HEK293 (cell line): ENCODE measurements at regions not wholly inside any gene's neighbourhood (a gene's known extent, or its start where the extent isn't known, plus 50 kb on each side); places are given as distances from the start of the nearest gene placed in this dataset.

Experiments
- CTCF ChIA-PET: fragments of 350-600 bp; formaldehyde crosslinking; extraction: SDS; loops from one replicate; lab custom pipeline; 2021; ENCODE audit warnings: antibody characterized with exemption; lab: Yijun Ruan, JAX
- POLR2A ChIA-PET: fragments of 300-600 bp; formaldehyde crosslinking; extraction: SDS; loops from one replicate; lab custom pipeline; 2020; ENCODE audit warnings: antibody characterized with exemption, inconsistent platforms; lab: Yijun Ruan, JAX
- H3K27ac ChIP-seq: fragments of 200-500 bp; sonication (Bioruptor generic); 2 replicates; pipeline ENCODE4 v1.5.1; 2014; ENCODE audit warnings: low read depth, low read length, control low read depth, inconsistent platforms; ENCODE audit errors: extremely low read depth
- H3K36me3 ChIP-seq, 2 experiments: fragments of 200-500 bp in 1 of 2; sonication (Bioruptor generic) in 1 of 2; 1 replicate in 1 of 2; 2 replicates in 1 of 2; pipeline ENCODE4 v1.5.1; 2014 to 2017; ENCODE audit warnings: inconsistent platforms in 2 of 2, low read length in 2 of 2; ENCODE audit not compliant: control insufficient read depth in 2 of 2, insufficient read depth in 1 of 2
- H3K4me1 ChIP-seq: fragments of 200-500 bp; sonication (Bioruptor generic); 2 replicates; pipeline ENCODE4 v1.5.1; 2014; ENCODE audit warnings: mild to moderate bottlenecking, low read length, inconsistent platforms; ENCODE audit not compliant: control insufficient read depth, insufficient read depth
- H3K4me3 ChIP-seq: 2 replicates; pipeline ENCODE4 v1.5.1; 2011; ENCODE audit warnings: low read depth, mild to moderate bottlenecking, control low read depth, low read length, moderate library complexity
- H3K9me3 ChIP-seq: fragments of 200-500 bp; sonication (Bioruptor generic); 2 replicates; pipeline ENCODE4 v1.5.1; 2014; ENCODE audit warnings: low read depth, low read length, inconsistent platforms; ENCODE audit not compliant: control insufficient read depth, insufficient read depth
- MEIS1 ChIP-seq: sonication (generic); formaldehyde crosslinking; IDR thresholded peaks from 2 replicates; pipeline ENCODE4 v1.8.1; 2022; ENCODE audit warnings: missing genetic modification reagents, mild to moderate bottlenecking, borderline replicate concordance
- MYNN ChIP-seq: fragments of 450-650 bp; formaldehyde crosslinking; IDR thresholded peaks from 2 replicates; pipeline ENCODE4 v1.5.1; 2016; ENCODE audit warnings: missing biosample characterization, missing genetic modification characterization, borderline replicate concordance
- SCRT2 ChIP-seq: fragments of 450-650 bp; formaldehyde crosslinking; IDR thresholded peaks from 2 replicates; pipeline ENCODE4 v1.5.1; 2016; ENCODE audit warnings: missing biosample characterization, missing genetic modification characterization
- YY2 ChIP-seq: fragments of 450-650 bp; formaldehyde crosslinking; IDR thresholded peaks from 2 replicates; pipeline ENCODE4 v1.5.1; 2016; ENCODE audit warnings: missing biosample characterization, missing genetic modification characterization
- ZBTB11 ChIP-seq: fragments of 450-650 bp; formaldehyde crosslinking; conservative IDR thresholded peaks from 2 replicates; pipeline ENCODE4 v1.5.1; 2016; ENCODE audit warnings: low read depth, missing biosample characterization, missing genetic modification characterization
- ZBTB48 ChIP-seq: fragments of 450-650 bp; formaldehyde crosslinking; IDR thresholded peaks from 2 replicates; pipeline ENCODE4 v1.5.1; 2016; ENCODE audit warnings: missing biosample characterization, missing genetic modification characterization
- ZFHX2 ChIP-seq: fragments of 450-650 bp; formaldehyde crosslinking; conservative IDR thresholded peaks from 2 replicates; pipeline ENCODE4 v1.5.1; 2016; ENCODE audit warnings: missing biosample characterization, missing genetic modification characterization
- ZNF114 ChIP-seq: fragments of 450-650 bp; formaldehyde crosslinking; IDR thresholded peaks from 2 replicates; pipeline ENCODE4 v1.5.0; 2017; ENCODE audit warnings: missing biosample characterization, missing genetic modification characterization
- ZNF138 ChIP-seq: fragments of 450-650 bp; formaldehyde crosslinking; IDR thresholded peaks from 2 replicates; pipeline ENCODE4 v1.5.1; 2016; ENCODE audit warnings: missing biosample characterization, missing genetic modification characterization, borderline replicate concordance
- ZNF148 ChIP-seq: fragments of 450-650 bp; formaldehyde crosslinking; IDR thresholded peaks from 2 replicates; pipeline ENCODE4 v1.5.0; 2017; ENCODE audit warnings: missing biosample characterization, missing genetic modification characterization, borderline replicate concordance
- ZNF175 ChIP-seq: fragments of 450-650 bp; formaldehyde crosslinking; IDR thresholded peaks from 2 replicates; pipeline ENCODE4 v1.5.1; 2016; ENCODE audit warnings: missing biosample characterization, missing genetic modification characterization
- ZNF302 ChIP-seq: fragments of 450-650 bp; formaldehyde crosslinking; IDR thresholded peaks from 2 replicates; pipeline ENCODE4 v1.5.1; 2016; ENCODE audit warnings: missing biosample characterization, missing genetic modification characterization, low read depth
- ZNF394 ChIP-seq: fragments of 450-650 bp; formaldehyde crosslinking; IDR thresholded peaks from 2 replicates; pipeline ENCODE4 v1.5.1; 2016; ENCODE audit warnings: missing biosample characterization, missing genetic modification characterization, mild to moderate bottlenecking, moderate library complexity, borderline replicate concordance
- ZNF398 ChIP-seq: fragments of 450-650 bp; formaldehyde crosslinking; IDR thresholded peaks from 2 replicates; pipeline ENCODE4 v1.5.1; 2017; ENCODE audit warnings: missing biosample characterization, missing genetic modification characterization
- ZNF433 ChIP-seq: fragments of 450-650 bp; formaldehyde crosslinking; IDR thresholded peaks from 2 replicates; pipeline ENCODE4 v1.5.1; 2016; ENCODE audit warnings: missing biosample characterization, missing genetic modification characterization, low read depth
- ZNF501 ChIP-seq: fragments of 450-650 bp; formaldehyde crosslinking; IDR thresholded peaks from 2 replicates; pipeline ENCODE4 v1.5.1; 2016; ENCODE audit warnings: missing biosample characterization, missing genetic modification characterization
- ZNF521 ChIP-seq: fragments of 450-650 bp; formaldehyde crosslinking; IDR thresholded peaks from 2 replicates; pipeline ENCODE4 v1.5.1; 2017; ENCODE audit warnings: missing biosample characterization, mild to moderate bottlenecking, missing genetic modification characterization
- ZNF701 ChIP-seq: fragments of 450-650 bp; formaldehyde crosslinking; IDR thresholded peaks from 2 replicates; pipeline ENCODE4 v1.5.1; 2016; ENCODE audit warnings: missing biosample characterization, missing genetic modification characterization
- TF ChIP-seq, protein P1 (sequence below): fragments of 450-650 bp; formaldehyde crosslinking; IDR thresholded peaks from 2 replicates; pipeline ENCODE4 v1.5.1; 2016; ENCODE audit warnings: missing biosample characterization, missing genetic modification characterization

GRCh38 chr5:159631001-159631400 is 285.3 kb upstream of the ADRA1B start:
- no peaks in the 10 kb centered on the region for H3K36me3 ChIP-seq
- H3K9me3 ChIP-seq = no peaks in the 10 kb centered on the region
- no peak overlapping the region for H3K27ac ChIP-seq
- ChIA-PET POLR2A (no interaction called here), CTCF (no interaction called here)
- no peaks in the 10 kb centered on the region for H3K4me1 ChIP-seq
- TF ChIP-seq ZNF114 (tag by site-specific recombination) = no peak
- TF ChIP-seq ZBTB11 (tag by site-specific recombination) = no peak
- no peak overlapping the region for H3K4me3 ChIP-seq

- Histone ChIP-seq H3K4me1 (no peaks in the 10 kb centered on the region), H3K4me3 (no peak overlapping the region), H3K27ac (no peak overlapping the region), H3K9me3 (no peaks in the 10 kb centered on the region), H3K36me3 (no peaks in the 10 kb centered on the region)
- ChIA-PET POLR2A (no interaction called here), CTCF (interaction anchor here (0.6 kb wide), 1 partner anchor 26 kb away, joined by 3 read pairs; no protein-coding TSS in a partner anchor)
- TF ChIP-seq MEIS1 (CRISPR knock-in tag) (no peak), ZNF521 (no peak), SCRT2 (tag by site-specific recombination) (peak; percentile 32; the same call in 1 of the 2 replicates), ZNF701 (tag by site-specific recombination) (no peak), ZNF302 (no peak)
These were observed 283.4 kb upstream of the ADRA1B start for GRCh38 chr5:159632866-159633265.

GRCh38 chr5:159638481-159638880 is 277.8 kb upstream of the ADRA1B start:
- CTCF ChIA-PET = no interaction called here
- Histone ChIP-seq H3K9me3 (no peaks in the 10 kb centered on the region), H3K4me3 (no peak overlapping the region), H3K4me1 (no peaks in the 10 kb centered on the region), H3K27ac (no peak overlapping the region), H3K36me3 (no peaks in the 10 kb centered on the region)
- TF ChIP-seq MYNN (tag by site-specific recombination) (no peak), ZNF148 (tag by site-specific recombination) (no peak), ZNF138 (tag by site-specific recombination) (no peak), ZFHX2 (no peak), ZNF501 (no peak), ZNF433 (tag by site-specific recombination) (no peak), ZNF394 (tag by site-specific recombination) (no peak), ZNF175 (tag by site-specific recombination) (no peak), ZNF398 (tag by site-specific recombination) (no peak), ZBTB48 (no peak), YY2 (tag by site-specific recombination) (no peak)
- TF ChIP-seq, protein P1, sequence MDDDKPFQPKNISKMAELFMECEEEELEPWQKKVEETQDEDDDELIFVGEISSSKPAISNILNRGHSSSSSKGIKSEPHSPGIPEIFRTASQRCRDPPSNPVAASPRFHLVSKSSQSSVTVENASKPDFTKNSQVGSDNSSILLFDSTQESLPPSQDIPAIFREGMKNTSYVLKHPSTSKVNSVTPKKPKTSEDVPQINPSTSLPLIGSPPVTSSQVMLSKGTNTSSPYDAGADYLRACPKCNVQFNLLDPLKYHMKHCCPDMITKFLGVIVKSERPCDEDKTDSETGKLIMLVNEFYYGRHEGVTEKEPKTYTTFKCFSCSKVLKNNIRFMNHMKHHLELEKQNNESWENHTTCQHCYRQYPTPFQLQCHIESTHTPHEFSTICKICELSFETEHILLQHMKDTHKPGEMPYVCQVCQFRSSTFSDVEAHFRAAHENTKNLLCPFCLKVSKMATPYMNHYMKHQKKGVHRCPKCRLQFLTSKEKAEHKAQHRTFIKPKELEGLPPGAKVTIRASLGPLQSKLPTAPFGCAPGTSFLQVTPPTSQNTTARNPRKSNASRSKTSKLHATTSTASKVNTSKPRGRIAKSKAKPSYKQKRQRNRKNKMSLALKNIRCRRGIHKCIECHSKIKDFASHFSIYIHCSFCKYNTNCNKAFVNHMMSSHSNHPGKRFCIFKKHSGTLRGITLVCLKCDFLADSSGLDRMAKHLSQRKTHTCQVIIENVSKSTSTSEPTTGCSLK = no peak
- POLR2A ChIA-PET = no interaction called here
